Stimulated activated CD4-positive, alpha-beta T cell treated with anti-CD3 and anti-CD28 coated beads, Interleukin-4, amount 100 ng/mL, for 24 hours (primary cell): ENCODE measurements at regions not wholly inside any gene's neighbourhood (a gene's known extent, or its start where the extent isn't known, plus 50 kb on each side); places are given as distances from the start of the nearest gene placed in this dataset.

Experiments
- DNase-seq: peaks from one replicate; pipeline ENCODE4 v3.0.0-alpha.2; 2020

DNA sequence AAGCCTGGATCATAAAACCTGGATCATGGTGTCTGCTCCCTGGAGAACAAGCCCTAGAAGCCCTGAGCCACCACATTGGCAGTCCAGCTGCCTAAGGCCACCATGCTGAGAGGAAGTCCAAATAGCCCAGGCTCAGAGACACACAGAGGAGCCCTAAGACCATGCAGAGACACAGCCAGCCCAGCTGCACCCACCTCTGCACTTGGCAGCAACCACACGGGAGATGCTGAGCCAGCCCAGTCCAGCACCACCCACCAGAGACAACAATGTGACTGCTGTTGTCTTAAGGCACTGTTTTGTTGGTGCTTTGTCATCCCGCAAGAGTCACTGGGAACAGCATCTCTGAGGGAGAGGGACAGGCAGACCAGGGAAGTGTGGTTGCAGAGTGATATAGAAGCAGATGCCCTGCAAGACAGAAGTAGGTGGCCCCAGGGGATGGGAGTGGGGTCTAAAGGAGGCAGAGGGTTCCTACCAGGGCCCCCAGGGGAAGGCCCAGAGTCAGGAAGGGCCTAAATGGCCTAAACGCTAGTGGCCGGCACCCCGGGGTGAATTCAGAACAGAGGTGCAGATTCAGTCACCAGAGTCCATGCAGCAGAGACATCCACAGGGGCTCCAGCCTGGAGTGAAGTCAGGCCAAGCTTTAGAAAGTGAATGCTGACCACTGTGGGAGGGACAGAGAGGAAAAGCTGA lies 105.4 kb upstream of the PRR20G start:
- no peak for DNase-seq

DNA sequence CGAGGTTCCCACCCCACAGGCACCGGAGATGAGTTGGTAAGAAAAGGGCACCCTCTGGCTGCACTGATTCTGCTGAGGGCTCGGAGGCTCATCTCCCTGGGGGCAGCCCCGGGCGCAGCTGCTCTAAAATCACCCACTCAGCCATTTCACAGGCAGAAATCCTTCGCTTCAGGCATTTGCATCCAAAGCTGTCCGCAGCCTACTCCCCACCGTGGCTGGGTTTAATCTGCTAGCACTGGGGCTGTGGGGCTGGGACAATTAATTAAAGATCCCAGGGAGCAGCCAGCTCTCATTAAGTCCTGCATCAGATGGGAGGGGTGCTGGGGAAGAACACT lies 104.3 kb upstream of the PRR20G start:
- DNase-seq = no peak

DNA sequence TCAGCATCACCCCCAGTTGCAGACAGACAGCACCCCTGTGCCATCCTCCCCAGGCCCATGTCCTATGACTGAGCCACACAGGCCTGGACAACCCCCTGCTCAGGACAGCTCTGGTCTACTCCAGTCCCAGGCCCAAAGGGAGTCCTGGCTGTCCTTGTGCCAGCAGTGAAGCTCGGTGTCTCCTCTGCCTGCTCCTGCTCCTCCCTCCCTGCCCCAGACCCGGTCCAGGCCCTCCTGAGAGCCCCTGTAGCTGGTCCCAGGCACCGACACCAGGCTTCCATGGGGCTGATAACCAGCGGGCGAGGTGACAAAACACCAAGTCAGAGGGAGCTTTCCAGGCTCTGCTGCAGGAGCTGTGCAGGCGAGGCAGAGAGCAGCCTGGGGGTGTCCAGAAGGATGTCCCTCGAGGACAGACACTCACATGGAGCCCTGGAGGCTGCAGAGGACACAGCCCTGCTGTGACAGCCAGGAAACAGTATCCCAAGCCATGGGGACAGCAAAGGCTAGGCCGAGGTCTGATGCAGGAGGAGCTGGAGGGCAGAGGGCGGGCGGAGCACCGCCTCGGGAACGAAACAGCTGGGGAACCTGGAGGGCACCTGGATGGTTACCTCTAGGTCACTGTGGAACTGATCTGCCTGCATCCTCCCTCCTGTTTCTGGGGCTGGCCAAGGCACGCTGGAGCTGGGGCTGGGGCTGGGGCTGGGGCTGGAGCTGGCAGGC lies 103.8 kb upstream of the PRR20G start:
- DNase-seq = no peak

DNA sequence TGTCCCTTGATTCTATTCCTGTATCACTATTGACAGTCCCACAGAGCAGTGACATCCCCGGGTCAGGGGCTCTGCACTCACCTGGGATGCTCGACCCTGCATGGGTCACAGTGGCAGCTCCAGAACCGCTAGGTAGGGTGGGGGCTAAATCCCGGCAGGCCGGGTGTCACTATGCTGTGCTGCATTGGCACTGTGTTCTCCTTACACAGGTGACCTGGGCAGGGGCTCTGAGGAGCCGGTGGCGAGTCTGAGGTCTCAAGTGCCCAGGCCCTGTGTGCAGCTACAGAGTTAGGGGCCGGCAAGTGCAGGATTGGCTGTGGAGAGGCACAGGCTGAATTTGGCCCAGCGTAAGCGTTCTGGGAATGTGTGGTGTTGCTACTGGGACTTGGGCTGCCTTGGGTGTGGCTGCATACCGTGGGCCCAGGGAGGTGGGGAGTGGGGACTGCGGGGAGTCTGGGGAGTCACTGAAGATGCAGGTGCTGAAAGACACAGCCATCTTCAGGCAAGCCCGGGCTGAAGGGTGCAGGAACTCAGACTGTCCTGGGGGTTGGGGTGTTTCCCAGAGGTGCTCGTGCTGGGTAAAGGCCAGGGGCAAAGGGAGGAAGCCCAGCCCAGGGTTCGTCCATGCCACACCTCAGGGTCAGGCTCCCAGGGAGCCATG lies 102.6 kb upstream of the PRR20G start:
- no peak for DNase-seq

DNA sequence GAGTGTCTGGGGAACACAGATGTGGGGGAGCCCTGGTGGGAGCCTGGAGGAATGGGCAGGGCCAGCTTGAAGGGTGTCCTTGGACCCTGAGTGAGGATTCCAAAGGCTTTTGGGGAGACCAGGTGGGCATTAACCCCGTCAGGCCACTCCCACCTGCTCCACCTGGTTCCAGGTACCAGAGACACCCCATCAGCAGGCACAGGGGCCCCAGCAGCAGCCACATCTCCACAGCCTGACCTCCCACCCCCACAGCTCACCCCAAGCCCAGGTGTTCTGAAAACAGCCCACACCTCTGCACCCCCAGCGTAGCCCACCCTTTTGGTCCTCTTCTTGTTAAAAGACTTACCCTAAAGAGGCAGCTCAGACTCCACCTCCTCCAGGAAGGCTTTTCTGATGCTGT lies 102.1 kb upstream of the PRR20G start:
- DNase-seq = no peak

DNA sequence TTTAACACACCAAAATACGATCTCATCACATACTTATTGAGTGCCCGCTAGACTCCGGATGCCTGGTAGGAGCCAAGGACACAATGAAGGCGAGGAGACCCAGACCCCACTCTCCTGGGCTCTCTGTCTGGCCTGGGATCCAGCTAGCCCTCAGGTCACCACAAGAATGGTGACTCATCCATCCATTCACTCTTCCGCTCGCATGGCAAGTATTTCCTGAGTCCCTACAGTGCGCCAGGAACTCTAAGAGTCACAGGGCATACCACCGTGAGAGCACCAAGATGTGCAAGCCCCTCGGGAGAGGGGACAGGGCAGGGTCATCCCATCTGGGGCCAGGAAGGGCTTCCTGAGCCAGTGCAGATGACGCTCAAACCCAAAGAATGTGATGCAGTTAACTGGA lies 101.6 kb upstream of the PRR20G start:
- no peak for DNase-seq

DNA sequence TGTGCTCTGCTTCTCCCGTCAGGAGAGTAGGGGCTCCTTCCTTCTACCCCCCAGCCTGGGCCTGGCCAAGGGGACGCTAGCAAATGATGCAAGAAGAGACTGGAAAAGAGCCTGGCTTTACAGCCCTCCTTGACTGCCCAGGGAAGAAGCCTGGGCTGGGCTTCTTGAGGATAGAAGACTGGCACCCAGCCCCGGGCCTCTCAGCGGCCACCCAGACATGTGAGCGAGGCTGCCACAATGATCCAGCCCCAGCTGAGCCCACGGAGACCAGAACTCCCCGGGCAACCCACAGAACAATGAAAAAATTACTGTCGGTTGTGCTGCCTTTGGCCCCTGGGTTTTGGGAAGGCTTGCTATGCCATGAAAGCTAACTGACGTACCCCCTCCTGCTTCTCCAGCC lies 100.6 kb upstream of the PRR20G start:
- DNase-seq = no peak

DNA sequence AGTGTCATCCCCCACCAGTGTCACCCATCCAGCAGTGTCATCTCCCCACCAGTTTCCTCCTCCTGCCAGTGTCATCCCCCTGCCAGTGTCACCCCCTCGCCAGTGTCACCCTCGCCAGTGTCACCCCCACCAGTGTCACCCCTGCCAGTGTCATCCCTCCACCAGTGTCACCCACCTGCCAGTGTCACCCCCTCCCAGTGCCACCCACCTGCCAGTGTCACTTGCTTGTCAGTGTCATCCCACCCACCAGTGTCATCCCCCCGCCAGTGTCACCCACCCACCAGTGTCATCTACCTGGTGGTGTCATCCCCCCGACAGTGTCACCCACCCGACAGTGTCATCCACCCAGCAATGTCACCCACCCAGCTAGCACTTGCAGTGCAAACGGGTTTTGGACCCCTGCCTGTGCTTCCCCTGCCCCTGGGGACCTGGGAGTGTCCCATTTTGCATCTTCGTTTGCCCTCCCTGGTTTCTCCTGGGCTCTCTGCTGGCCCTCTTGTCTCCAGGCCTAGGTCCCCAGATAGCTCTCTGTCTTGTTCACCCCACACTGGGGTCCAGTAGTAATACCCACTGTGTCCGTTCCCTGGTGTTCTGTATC lies 99.8 kb upstream of the PRR20G start:
- DNase-seq = no peak

DNA sequence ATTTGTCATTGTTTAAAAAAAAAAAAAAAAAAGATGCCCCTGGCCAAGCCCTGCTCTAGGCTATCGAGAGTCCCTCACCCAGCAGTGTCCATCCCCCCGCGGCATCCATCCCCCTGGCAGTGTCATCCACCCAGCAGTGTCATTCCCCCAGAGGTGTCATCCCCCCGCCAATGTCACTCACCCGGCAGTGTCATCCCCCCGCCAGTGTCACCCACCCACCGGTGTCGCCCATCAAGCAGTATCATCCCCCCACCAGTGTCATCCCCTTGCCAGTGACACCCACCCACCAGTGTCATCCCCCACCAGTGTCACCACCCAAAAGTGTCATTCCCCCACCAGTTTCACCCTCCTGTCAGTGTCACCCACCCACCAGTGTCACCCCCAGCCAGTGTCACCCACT lies 99.3 kb upstream of the PRR20G start:
- no peak for DNase-seq

DNA sequence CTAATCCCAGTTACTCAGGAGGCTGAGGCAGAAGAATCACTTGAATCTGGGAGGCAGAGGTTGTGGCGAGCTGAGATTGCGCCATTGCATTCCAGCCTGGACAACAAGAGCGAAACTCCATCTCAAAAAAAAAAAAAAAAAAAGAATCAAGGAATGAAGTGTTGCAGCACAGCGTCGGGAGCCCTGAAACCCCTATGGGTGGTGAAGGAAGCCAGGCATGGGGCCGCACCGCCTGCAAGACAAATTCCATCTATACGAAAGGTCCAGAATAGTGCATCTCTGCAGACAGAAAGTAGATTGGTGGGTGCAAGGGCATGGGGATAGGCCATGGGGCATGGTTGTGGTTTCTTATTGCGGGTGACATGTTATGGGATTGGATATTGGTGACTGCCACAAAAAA lies 98.6 kb upstream of the PRR20G start:
- DNase-seq = no peak

DNA sequence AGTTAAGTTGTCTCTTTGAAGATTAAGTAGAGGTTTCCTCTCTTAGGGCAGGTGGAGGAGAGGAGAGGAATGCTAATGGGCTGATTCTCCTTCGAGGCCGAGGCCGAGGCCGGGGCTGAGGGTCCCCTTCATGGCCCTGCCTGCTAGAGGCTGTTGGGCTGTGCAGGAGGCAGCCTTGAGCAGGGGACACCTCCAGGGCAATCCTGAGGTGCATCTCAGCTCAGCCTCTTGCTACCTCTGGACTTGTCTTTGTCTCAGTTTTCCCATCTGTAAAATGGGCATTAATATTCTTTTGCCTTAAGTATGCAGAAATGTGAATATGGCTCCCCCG lies 97.7 kb upstream of the PRR20G start:
- DNase-seq = no peak

DNA sequence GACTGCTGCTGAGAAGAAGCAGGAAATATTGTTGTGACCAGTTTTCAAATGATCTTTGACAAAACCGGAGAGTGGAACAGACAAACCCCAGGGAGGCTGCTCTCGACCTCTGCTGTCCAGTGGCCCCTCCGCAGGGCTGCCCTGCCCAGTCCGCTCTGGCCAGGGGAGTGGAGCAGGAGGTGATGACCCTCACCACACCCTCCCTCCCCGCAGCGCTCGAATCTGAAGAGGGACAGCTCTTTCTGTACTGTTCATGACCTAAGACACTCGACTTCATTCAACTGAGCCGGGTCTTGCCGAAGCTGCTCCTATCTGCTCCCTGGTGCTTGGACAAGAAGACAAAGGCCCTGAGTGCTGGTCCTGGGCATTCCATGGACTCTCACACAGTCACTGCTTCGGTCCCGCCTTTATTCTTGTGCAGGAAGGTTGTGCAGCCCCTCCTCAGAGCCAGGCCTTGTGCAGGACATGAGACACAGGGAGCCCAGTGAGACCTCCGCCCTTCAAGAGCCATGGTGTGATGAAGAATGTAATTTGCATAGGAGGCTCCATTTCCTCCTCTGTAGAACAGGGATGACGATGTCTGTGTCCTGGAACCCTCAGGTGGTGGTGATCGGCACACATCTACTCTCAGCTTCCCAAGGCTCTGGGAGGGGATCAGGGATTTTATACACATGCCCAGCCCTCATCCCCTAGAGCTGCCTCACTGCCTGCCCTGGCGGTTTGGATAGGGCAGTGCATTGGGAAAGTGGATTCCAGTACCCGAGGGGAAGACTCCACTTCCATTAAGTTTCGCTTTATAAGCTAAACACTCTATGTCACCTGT lies 97.1 kb upstream of the PRR20G start:
- no peak for DNase-seq

DNA sequence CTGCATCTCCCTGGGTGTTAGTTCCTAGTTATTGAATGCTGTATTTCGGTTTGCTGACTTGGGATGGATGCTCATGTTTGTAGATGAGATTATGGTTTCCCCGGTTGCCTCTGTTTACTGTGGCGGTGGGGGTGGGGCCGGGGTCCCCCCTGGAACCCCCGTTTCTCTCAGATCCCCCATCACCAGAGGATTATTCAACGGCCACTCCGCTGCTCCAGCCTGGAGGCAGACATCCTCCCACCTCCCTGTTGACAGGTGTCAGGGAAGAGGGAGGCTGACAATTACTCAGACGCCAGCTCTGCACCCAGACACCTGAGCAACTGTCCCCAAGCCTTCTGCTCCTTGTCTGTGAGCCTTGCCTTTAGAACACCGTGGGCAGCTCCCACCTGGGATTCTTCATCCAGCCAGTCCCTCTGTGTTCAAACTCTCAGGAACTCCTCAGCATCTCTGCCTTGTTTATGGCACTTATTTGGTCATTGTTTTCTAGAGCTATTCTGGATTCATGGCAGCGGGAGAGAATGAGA lies 95.9 kb upstream of the PRR20G start:
- DNase-seq = no peak

DNA sequence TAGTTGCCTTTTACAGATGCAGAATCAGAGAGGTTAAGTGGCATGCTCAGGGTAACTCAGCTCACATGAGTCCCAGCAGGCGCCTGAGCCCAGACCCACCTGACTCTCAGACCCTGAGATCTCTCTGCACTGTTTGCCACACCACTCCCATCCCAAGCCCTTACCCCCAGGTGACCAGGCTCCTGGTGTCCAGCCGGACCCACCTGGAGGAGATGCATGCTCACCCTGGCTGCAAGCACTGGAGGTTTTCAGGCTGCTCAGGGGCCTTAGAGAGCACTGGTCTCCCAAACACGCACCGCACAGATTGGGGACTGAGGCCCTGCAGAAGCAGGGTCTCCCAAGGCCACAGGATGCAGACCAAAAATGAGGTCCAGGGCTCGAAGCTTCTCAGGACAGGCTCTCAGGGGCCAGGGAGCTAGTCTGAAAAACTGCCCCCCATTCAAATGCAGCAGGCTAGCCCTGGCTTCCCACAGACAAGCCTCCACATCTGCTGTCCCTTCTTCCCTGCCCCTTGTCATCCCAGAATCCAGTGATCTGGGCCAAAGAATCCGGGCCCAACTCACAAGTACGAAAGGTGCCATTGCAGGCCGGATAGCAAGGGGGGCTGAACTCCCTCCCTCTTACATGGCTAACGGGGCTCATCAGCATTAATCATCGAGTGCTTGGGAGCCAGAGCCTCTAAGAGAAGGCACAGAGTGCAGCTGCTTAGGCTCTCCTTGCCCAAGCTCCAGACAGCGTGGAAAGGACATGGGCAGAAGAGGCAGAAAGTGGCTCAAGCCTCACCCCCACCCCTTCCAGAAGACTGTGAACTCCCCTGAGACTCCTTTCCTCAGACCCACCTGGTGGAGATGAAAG lies 90.2 kb upstream of the PRR20G start:
- DNase-seq = no peak

DNA sequence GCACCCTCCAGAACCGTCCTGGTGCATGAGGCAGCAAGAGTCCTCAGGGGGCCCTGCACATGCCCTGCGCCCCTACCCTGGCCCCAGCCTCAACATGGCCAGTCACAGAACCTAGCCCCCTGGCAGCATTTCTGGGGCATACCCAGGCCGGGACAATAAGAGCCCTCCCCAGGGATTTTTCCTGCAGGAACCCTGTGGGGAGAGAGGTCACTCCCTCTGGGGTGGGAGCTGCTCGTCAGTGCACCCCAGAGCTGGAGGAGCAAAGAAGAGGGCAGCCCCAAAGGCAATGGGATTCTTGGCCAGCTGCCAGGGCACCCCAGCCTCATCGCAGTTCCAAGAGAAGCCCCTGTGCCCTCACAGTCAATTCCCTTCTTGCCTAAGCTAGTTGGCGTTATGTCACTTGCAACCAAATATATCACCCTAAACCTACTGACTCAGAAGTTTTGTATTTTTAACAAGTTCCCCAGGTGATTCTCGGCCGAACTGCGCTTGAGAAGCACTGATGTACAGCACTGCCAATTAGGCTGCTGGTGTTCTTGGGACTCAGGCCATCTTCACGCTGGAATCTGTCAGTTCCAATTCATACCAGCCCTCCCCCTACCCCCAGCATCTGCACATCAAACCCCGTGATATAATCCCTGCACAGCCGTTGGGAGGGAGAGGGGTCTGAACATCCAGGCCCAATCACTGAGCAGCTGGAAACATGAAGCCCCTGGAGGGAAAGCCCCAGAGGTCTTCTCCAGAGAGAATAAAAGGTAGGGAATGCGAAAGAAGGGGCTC lies 87.5 kb upstream of the PRR20G start:
- no peak for DNase-seq

DNA sequence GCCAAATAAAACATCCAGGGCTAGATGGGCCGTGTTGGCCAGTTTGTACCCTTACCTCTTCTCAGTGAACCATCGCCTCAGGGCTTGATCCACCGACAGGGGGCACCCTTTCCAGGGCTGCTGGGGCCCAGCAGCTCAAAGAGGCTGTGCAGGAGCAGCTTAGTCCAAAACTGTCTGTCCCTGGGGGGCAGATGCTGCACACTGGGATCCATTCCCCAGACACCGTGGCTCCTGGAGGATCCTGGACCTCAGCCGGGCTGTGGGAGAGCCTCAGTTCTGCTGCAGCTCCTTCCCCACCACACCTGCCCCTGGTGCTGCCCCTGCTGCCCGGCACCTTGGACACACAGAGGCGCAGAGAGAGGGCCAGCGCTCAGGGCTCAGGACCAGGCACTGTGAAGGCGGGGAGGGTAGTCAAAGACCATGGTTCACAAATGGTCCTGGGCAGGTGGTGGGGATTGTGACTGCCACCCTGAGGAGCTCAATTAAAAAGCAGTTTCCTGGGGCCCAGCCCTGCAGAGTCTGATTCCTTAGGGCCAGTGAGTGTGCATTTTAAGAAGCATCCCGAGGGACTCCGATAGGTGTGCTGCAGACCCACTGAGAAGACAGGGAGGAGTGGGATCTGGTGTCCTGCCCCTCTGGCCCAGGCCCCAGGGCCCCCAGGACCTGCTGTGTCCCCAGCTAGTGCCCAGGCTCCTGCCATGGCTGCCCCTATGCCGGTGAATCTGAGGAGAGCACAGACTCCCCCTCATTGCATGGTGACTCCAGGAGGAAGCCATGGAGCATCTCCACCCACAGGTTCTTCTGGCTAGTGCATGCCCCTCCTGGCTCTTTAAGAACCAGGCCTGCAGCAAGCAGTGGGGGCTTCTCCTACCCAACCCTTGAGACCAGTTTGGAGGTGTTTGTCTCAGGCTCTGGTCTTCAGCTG lies 86.5 kb upstream of the PRR20G start:
- no peak for DNase-seq

DNA sequence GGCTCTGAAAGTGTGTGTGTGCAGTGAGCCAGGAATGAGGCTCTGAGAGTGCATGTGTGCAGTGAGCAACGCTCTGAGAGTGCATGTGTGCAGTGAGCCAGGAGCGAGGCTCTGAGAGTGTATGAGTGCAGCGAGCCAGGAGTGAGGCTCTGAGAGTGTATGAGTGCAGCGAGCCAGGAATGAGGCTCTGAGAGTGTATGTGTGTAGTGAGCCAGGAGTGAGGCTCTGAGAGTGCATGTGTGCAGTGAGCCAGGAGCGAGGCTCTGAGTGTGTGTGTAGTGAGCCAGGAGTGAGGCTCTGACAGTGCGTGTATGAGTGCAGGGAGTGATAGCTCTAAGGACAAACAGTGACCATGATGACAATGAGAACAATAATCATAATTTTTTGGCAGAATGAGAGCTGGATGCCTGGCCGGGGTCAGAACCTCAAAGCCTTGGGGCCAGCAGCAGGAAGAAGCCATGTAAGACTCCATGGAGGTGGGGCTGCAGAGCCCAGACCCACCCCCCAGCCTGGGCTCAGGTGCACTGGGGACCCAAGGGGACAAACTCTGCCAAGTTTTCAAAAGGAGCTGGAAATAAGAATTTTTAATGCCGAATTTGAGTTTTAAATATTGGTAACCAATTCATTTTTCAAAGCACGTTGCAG lies 85.7 kb upstream of the PRR20G start:
- no peak for DNase-seq

DNA sequence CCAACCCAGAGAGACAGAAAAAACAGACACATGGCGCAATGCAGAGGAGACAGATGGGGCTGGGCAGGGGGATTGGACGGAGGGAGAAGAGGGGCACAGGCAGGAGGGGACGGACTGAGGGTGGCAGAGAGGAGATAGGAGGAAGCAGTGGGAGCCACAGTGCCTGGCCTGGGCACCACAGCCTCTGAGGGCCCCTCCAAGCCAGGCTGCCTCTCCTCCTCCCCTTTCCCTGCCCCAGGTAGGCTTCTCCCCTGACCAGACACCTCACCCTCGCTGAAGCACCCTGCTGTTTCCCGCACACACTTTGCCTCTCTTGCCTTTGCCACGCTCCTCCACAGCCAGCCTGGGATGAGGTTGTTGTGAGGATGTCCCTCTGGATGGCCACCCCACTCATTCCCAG lies 84.0 kb upstream of the PRR20G start:
- DNase-seq = no peak

DNA sequence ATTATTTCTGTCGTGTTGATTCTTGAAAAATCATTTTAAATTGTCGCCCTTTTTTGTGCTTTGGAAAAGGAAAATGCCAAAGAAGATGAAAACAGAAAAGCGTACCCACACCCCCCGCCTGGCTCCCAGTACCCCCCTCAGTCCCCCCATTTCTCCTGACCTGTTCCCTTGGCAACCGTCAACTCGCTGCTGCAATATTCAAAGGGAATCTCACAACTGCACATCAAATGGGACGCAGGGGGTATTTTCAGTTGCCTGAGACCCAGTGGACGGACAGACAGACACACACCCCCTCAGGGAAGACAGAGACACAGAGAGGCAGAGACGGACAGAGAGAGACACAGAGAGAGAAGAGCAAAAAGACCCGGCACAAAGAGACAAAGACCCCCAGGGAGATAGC lies 83.5 kb upstream of the PRR20G start:
- no peak for DNase-seq

DNA sequence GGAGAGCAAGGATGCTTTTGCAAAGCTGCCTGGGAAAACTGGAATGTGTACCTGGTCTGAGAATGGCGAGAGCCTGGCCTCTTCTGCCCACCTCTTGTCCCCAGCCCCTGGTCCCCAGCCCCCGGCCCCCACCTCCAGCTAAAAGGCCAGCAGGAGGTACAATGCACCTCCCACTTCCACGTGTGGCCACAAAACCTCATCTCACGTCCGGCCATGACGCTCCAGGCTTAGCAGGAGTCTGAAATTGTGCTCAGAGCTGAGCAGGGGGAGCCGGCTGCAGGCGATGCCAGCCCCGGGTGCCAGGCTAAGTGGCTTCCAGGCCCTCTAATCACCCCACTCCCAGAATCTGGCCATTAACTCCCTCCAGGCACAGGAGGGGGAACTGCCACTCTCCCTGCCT lies 83.1 kb upstream of the PRR20G start:
- DNase-seq = no peak
